D341Med (cell line): ENCODE measurements at regions not wholly inside any gene's neighbourhood (a gene's known extent, or its start where the extent isn't known, plus 50 kb on each side); places are given as distances from the start of the nearest gene placed in this dataset.

Experiments
- DNase-seq: peaks from one replicate; pipeline ENCODE4 v3.0.0; 2012; ENCODE audit warnings: low spot score

DNA sequence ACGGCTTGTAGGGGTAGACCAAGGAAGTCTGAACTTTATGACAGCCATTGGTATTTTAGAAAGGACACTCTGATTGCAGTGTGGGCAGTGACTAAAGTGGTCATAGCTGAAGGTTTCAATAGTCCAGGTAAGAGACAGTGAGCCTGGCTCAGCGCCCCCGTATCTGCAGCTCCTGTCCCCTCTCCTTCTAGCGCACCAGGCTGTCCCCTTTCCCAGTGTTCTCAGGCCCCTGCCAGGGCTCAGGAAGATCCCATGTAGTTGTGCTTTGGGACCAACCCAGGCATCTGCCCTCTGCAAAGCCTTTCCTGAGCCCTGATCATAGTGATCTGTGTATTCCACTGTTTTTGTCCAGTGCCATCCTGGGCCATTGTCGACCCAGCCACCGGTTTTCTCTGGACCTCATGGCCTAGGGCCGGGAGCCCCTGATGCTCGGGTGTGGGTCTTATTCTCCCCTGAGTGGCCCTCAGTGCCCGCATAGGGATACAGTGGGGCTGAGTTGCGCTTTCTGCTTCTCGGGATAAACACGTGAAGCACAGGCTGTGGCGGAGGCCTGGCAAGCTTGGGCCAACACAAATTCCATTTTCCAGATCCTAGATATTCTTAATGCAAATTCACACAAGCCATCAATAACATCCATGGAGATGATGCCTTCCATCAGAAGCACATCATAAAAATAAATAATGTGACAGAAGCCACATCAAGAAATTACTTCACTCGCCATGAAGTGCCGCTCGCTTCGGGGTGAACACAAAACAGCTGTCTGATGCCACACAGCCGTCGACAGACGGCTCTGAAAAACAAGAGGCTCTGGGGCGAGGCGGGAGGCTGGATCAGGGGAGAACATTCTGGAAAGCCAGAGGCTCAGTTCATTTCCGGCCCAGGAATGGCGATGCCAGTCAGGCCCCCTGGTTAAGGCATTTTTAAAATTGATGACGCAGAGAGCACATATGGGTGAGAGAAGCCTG, 805.0 kb downstream of the TBC1D22A start:
- peak; percentile 10 for DNase-seq

DNA sequence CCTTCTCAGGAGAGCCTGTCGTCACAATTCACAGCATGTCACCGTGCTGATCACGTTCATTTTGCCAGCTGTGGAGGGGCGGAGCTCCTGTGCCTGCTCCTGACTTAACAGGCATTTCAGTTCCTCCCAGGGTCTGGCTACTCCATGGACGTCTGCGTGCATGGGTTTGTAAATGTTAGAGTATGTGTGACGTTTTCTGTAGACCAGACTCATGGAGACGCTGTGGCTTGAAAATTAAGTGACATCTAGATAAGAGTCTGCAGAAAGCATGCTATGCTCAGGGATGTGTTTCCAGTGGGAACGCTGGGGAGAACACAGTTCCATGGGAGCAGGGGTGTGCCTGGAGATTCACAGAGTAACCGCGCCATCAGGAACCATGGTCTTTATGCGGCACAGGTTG, 804.0 kb downstream of the TBC1D22A start:
- DNase-seq: no peak

DNA sequence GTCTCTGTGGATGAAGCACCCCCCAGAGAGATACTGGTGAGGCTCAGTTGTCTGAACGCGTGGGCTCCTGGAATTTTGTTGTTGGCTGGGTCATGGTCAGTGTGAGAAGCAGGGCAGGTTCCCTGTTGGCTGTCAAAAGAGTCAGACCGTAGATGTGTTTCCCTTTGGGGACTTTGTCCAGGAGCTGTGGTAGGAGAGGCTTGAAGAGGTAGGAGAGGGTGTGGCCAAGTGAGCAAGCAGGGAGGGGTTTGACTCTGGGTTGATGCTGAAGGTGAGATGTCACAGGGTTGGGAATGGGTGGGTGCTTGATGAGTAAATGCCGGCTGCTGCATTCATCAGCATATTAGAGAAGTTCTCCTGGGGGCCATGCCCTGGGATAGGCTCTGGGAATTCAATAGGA, 803.2 kb downstream of the TBC1D22A start:
- DNase-seq: no peak

DNA sequence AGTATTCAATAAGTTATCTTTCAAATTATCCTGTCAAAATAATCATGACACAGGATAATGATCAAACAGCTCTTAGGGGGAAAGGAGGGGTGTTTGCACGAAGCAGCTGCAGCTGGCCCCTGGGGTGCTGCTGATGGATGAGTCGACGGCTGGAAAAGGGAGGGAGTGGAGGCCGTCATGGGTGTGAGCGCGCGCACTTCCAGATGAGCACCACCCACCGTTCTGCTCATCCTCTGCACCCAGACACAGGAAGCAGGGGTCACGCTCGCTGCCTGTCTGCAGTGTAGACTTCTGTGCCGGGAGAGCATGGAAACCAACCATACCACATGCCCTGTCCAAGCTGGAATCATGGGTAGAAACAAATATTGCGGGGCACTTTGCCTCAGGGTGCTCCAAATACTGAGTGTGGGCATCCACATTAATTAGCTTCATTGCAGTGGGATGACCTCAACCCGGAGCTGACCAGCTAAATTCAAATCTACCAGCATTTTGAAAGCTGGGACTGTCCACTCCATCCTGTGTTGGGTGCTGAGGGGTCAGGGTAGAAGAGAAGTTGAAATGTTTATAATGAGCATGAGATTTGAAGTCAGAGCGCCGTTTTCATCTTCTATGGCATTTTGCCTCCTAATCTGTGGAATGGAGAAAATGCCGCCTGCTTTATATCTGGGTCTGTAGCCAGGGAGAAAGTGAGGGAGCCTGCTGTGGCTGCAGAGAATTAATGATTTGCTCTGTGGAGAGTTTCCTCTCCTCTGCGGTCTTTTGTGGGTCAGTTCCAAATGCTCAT, 802.4 kb downstream of the TBC1D22A start:
- peak; percentile 14 for DNase-seq

DNA sequence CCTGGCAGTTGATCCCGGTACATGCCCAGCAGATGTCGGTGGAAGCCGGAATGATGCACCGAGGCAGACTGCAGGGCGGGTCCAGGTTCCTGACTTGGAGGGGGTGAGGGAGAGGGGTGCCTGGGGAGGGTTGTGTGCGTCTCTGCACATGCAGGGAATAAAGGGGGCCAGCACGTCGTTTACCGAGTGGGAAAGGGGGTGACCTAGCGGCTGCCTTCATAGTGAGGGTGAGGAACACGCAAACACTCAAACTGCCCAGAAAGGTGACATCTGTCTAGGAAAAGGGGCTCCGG, 801.7 kb downstream of the TBC1D22A start:
- DNase-seq: no peak

DNA sequence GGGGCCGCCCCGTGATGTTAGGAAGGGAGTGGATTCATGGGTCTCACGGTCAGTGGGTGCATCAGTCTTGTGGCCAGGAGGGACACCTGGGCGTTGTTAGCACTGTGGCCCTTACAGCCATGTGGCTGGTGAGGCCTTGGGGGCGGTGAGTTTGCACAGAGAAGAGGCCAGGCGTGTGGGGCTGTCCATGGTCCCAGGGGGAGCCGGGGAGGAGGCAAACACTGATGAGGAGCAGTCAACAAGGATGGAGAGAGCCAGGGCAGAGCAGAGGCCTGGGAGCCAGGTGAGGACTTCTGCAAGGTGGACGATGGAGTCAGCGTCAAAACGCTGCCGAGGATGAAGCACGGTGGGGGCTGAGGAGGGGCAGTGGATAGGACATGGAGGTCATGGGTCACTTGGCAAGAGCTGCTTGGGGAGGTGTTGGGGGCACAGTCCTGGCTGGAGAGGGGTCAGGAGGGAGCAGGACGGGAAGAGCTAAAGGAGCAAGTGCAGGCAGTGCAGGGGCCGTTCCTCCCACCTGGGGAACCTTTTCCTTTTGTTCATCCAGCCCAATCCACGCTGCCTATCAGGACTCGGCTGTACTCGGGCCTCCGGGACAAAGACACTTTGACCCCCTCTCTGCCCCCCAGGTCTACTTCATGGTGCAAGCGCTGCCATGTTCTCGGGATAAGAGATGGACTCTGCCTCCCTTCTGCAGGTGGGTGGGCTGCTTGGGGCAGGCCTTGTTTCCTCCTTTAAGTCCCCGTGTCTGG, 801.1 kb downstream of the TBC1D22A start:
- no peak for DNase-seq

DNA sequence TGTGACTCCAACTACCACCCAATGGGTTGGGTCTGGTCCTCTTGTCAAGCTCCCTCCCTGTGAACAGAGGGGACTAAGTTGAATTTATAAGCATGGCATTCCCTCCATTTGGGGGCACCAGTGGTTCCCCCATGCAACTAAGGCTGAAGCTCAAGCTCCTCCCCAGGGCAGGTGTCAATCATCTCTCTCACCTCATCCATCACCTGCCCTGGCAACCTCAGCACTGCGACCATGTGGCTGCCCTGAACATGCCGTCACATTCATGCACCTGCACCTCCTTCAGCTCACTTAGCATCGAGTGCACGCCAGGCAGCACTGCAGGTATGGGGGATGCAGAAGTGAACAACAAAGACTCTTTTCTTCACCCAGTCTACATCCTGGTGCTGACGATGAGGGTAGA, 799.3 kb downstream of the TBC1D22A start:
- DNase-seq: no peak

DNA sequence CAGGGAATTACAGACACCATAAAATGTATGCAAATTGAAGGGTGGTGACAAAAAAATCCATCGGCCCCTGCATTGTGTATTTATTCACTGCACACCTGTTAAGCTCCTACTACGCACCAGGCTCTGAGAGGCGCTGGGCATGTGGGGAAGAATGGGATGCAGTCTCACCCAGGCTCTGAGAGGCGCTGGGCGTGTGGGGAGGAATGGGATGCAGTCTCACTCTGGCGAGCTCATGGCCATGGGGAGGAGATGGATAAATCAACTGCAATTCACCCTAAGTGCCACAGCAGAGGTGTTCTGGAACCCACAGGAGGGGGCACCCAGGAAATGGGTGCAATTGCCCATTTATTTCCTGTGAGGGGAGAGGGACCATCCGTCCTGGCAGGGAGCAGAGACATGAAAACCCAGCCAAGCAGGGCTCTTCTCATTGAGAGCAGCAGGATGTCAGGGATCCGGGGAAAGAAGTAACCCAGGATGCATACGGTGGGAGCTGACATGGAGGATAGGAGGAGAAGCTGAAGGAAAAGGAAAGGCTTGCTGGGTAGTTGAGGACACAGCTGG, 798.7 kb downstream of the TBC1D22A start:
- DNase-seq: no peak

DNA sequence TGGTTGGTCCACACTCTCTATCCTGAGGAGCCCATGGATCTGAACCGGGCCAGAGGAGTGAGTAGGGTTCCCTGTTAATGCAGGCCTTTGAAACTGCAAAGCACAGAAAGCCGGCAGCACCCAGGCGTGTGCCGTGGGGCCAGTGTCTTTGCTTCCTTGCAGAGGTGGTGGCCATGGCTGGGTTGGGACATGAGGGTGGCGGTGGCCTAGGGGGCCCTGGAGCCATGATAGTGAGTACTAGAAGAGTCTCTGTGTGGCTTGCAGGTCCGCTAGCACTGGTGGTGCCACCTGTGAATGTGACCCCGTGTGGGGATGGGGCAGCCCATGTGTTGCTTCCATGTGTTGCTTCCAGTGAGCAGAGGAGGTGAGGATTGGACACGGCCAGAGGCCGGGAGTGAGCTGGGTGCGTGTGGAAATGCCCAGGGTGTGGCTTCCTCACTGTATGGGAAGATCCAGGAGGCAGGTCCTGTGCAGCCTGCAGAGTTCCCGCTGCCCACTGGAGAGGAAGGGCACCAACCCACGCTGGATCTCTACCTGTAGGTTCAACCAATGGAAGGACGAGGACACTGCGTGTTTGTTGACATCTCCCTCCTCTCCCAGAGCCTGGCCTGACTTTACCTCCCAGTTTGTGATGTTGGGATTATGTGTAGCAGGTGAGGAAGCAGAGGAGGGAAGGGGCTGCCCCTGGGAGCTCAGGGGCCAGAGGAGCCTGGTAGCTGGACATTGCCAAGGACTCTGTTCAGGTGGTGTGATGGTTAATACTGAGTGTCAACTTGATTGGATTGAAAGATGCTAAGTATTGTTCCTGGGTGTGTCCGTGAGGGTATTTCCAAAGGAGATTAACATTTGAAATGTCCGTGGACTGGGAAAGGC, 796.6 kb downstream of the TBC1D22A start:
- peak; percentile 9 for DNase-seq

DNA sequence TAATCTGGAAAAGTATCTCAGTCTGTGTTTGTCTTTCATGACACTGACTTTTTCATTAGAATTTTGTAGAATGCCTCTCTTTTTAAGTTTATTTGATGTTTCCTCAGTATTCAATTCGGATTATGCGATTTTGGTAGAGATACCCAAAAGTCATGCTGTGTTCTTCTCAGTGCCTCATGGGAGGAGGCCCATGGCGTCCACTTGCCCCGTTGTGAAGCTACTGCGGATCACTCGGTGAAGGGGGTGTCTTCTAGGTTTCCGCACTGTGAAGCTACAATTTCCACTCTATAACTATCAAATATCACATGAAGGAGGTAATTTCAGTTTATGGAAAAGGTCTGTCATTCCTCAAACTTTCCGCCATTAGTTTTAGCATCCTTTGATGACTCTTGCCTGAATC, 794.0 kb downstream of the TBC1D22A start:
- no peak for DNase-seq

DNA sequence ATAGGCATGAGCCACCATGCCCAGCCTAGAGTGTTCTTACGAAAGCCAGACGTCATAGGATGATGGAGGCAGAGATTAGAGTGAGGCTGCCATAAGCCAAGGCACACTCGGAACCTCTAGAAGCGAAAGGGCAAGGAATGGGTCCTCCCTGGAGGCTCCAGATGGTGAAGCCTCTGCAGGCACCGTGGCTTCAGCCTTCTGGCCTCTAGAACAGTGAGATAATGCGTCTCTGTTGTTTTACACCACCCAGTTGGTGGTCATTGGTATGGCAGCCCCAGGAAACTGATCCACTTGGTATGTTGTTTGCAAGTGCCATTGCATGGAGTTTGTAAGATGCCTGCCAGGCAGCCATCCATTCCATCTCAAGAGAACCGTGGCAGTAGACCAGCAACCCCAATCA, 791.0 kb downstream of the TBC1D22A start:
- DNase-seq: no peak

DNA sequence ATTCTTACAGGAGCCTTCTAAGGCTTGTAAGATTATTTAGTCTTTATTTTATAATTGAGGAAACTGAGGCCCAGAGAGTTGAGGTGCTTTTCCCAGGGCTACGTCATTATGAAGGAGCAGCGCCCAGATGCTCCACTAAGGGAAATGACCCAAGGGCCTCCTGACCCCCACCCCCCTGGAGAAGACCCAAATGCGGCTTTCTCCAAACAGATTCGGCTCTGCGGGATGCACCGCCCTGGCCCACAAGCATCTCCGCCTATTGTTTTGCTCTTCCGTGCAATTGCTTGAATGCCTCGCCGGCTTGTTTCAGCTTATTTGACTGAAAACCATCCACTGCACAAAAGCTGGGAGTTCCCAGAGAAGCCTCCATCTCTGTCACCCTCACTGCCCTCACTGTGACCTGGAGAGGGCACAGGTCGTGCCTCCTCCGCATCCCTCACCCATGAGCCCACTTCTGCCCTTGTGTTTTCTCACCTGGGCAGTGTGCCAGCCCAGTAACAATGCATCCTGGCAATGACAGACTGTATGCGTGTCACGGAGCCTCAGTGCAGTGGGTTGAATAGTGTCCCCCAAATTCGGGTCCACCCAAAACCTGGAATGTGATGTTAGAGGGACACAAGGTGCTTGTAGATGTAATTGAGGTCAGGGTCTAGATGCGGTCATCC, 790.2 kb downstream of the TBC1D22A start:
- peak; percentile 14 for DNase-seq

DNA sequence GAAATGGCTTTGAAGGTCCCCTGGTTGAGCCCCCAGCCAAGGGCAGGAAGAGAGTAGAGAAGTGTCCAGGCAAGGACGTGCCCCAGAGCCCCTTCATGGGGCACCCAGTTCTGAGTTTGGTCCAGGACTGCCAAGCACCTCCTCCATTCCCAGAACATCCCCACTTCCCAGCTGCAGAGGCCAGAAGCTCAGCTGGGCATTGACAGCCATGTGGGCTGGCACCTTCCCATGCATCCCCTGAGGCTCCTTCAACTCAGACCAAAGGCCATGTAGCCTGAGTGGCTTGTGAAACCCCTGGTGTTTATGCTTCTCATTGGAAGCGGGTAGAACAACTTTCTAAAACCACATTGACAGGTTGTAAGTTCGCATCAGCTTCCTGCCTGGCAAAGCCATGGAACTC, 789.6 kb downstream of the TBC1D22A start:
- peak; percentile 10 for DNase-seq

DNA sequence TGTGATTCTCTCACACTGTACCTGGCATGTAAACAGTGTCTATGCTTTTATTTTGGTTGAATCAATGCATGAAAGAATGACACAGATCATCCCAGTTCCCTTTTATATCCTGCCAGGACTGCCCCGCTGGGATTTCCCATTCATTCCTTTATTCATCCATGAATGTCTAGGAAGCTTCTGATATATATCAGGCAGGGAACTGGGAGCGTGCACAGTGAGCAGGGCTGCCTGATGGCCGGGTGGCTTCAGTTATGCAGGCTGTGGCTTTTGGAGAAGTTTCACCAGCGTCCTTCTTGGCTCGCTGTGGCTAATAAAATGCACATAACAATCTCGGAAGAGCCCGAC, 789.0 kb downstream of the TBC1D22A start:
- no peak for DNase-seq

DNA sequence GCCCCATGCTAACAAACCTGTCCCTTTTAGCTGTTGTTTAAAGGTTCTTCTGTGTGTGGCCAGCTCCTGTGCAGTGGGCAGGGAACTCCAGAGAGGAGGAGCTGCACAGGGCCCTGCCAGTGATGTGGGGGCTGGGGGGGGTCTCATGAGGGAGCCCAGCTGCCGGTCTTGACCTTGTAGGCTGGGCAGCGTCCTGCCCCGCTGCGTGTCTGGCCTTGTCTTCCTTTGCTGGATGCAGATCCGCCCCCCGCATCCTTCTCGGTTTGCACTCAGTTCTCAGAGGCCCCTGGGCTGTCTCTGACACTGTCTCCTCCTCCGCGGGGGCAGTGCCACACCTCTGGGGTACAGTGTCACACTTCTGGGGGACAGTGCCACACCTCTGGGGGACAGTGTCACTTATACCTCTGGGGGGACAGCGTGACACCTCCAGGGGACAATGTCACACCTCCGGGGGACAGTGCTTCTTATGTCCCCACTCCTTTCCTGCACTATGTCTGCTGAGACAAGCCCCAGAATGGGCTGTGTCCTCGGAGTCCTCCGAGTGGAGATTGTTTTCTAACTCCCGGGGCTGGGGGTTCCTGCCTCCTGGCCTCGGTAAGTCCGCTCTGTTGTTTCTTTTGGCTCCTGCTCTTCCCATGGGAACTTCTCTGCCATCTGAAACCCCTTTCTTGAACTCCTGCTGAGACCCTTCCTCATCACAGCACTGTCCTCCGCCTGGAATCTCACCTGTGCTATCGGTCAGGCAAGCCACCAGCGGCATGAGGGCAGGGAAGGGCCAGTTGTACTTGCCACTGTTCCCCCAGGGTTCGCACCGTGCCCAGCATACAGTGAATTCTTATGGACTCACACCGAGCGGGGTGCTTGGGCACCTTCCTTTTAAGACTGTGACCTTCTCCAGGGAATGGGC, 788.3 kb downstream of the TBC1D22A start:
- peak; percentile 6 for DNase-seq

DNA sequence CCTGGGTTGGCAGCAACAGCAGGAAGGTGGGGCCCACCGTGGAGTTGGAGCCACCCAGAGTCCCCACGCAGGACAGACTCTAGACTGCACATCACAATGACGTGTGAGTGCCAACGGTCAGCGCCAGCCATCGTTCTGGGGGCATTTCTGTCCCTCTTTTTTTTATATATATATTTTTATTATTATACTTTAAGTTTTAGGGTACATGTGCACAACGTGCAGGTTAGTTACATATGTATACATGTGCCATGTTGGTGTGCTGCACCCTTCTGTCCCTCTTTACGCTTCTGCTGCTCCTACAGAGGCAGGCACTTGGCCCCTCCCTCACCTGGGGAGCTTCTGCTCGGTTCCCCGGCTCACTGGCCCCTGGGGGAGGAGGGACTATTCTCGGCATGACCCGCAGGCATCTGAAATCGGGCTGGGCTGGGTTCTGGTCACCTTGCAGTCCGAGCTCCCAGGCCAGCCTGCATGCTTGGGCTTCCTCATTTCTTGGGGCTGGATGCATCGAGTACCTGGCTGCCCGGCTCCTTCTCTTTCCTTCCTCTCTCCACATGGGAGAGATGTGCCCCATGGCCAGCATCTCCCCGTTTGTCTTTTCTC, 787.4 kb downstream of the TBC1D22A start:
- DNase-seq: no peak

DNA sequence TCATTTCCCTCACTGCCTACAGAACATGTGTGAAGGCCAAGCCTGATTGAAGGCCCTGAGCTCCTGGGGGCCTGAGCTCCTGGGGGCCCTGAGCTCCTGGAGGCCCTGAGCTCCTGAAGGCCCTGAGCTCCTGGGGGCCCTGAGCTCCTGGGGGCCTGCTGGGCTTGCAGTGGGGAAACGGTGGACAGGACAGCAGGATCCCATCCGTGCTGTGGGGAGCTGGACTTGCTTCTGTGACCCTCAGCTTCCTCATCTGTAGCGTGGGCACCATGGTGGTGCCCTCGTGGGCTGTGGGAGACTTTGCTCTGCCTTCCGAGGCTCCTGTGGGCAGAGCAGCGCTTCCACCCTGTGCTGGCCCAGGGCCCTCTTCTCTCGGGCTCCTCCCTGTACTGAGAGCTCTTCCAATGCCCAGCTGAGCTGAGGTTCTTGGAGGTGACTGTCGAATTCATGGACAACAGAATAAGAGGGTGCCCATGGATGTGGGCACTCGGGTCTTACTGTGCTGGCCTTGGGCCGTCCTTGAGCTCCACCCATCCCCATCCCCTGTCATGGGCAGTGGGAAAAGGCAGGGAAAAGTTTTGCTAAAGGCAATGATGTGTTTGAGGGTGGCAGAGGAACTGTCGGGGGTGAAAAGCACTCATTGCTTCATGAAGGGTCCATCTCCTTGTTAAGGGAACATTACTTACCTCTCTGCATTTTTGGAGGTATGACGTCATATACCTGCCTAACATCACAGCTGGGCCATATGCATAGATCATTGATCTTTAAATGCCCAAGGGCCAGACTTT, 786.7 kb downstream of the TBC1D22A start:
- no peak for DNase-seq

DNA sequence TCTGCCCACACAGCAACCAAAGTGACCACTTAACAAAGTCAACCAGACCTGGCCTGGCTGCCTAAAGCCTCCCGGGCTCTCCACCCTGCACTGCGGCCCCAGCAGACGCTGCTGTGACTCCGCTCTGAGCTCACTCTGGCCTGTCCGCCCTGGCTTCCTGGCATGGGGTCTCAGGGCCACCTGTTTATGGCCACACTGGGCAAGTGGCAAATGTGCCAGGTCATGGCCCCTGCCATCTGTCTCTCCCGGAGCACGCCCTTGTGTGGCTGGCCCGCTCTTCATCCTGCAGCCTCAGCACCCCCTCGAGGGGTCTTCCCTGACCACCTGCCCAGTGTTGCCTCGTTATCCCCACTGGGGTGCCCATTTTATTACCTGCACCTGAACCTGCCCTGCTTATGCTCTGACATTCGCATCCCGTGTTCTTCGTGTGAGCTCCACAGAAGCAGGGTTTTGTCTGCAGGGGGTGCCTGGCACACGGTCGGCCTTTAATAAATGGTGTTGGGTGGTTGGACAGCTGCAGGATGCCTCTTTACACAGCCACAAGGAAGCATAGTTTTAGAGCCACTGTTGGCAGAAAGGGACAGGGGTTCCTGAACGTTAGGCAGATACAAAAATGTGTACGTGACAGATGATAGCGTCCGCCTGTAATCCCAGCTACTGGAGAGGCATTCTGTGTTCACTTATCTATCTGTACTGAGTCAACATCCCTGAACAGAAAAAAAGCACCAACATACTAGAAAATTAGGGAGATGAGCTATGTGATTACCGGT, 785.6 kb downstream of the TBC1D22A start:
- no peak for DNase-seq
